ENCODE measurements at regions not wholly inside any gene's neighbourhood (a gene's known extent, or its start where the extent isn't known, plus 50 kb on each side); places are given as distances from the start of the nearest gene placed in this dataset.

DNA sequence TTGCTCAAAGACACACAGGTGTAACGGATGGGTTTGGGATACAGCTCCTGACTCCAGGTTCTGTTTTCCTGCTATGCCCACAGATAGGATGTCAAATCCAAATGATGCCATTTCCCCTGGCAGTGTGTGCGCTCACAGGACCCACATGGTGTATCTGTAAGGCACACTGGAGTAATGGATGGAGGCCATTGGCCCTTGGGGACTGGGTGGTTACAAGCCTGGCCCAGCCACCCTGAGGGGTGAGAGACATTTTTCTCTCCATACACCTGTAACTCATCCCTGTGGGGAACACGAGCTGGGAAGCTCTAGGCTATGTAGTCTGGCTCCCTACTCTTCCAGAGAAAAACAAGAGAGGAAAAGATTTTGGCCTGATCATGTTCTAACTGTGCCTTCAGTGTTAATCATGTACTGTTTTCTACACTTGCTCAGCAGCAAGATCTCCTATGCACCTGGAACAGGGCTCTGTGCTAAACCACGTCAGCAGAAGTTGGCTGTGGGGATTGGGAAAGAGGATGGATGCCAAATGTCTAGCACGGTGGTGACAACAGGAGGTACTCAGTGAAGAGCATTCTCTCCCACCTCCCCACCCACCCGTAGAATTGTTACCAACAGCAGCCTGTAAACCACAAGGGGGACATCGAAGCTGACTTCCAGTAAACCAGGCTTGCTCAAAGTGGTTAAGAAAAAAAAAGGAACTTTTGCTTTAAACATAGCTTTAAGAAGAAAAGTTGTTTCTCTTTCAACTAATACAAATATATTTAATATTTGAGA is 237.0 kb downstream of the LACC1 start:
- TF ChIP-seq, protein P1, sequence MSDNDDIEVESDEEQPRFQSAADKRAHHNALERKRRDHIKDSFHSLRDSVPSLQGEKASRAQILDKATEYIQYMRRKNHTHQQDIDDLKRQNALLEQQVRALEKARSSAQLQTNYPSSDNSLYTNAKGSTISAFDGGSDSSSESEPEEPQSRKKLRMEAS (IDR thresholded peaks at IDR 0.05): no peak
- no peak for TF ChIP-seq NFIC (IDR thresholded peaks at IDR 0.05)
- TF ChIP-seq TAF1 (IDR thresholded peaks at IDR 0.05; ENCODE audit: low read depth): no peak
- no peak for TF ChIP-seq ZBTB7A (IDR thresholded peaks at IDR 0.05; ENCODE audit: low read depth)
- TF ChIP-seq, protein P2, sequence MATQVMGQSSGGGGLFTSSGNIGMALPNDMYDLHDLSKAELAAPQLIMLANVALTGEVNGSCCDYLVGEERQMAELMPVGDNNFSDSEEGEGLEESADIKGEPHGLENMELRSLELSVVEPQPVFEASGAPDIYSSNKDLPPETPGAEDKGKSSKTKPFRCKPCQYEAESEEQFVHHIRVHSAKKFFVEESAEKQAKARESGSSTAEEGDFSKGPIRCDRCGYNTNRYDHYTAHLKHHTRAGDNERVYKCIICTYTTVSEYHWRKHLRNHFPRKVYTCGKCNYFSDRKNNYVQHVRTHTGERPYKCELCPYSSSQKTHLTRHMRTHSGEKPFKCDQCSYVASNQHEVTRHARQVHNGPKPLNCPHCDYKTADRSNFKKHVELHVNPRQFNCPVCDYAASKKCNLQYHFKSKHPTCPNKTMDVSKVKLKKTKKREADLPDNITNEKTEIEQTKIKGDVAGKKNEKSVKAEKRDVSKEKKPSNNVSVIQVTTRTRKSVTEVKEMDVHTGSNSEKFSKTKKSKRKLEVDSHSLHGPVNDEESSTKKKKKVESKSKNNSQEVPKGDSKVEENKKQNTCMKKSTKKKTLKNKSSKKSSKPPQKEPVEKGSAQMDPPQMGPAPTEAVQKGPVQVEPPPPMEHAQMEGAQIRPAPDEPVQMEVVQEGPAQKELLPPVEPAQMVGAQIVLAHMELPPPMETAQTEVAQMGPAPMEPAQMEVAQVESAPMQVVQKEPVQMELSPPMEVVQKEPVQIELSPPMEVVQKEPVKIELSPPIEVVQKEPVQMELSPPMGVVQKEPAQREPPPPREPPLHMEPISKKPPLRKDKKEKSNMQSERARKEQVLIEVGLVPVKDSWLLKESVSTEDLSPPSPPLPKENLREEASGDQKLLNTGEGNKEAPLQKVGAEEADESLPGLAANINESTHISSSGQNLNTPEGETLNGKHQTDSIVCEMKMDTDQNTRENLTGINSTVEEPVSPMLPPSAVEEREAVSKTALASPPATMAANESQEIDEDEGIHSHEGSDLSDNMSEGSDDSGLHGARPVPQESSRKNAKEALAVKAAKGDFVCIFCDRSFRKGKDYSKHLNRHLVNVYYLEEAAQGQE (IDR thresholded peaks at IDR 0.05; ENCODE audit: low read depth): no peak
- no peak for TF ChIP-seq YY1 (IDR thresholded peaks at IDR 0.05; ENCODE audit: low read depth)
- no peak for TF ChIP-seq TEAD4 (IDR thresholded peaks at IDR 0.05)
- TF ChIP-seq EP300 (IDR thresholded peaks at IDR 0.05; ENCODE audit: borderline replicate concordance): no peak
- TF ChIP-seq RAD21 (IDR thresholded peaks at IDR 0.05; ENCODE audit: low read depth): no peak
- TF ChIP-seq FOXM1 (IDR thresholded peaks at IDR 0.05; ENCODE audit: borderline replicate concordance, low read depth): no peak
- TF ChIP-seq CEBPB (IDR thresholded peaks at IDR 0.05): no peak
- no peak for TF ChIP-seq TCF12 (IDR thresholded peaks at IDR 0.05; ENCODE audit: low read depth)

DNA sequence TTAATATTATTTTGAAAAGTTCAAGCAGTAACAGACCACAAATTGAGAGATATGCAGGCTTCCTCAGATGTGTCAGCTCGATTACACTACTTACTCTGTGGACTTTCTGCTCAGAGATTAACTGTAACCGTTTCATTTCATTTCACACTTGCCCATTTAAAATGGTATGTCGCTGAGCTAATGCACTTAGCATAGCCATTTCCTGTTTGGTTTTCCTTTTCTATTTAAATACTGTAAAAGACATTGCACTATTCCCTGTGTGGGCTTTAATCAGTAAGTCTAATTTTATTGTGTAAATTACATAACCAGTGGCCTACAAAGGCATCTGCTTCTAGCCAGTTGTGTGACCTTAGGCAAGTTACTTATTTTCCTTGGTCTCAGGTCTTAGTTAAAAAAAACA is 237.6 kb downstream of the LACC1 start:
- TF ChIP-seq TAF1 (IDR thresholded peaks at IDR 0.05; ENCODE audit: low read depth): no peak
- TF ChIP-seq, protein P3, sequence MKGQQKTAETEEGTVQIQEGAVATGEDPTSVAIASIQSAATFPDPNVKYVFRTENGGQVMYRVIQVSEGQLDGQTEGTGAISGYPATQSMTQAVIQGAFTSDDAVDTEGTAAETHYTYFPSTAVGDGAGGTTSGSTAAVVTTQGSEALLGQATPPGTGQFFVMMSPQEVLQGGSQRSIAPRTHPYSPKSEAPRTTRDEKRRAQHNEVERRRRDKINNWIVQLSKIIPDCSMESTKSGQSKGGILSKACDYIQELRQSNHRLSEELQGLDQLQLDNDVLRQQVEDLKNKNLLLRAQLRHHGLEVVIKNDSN (IDR thresholded peaks at IDR 0.05): no peak
- TF ChIP-seq, protein P2 (IDR thresholded peaks at IDR 0.05; ENCODE audit: low read depth): no peak
- TF ChIP-seq TCF12 (IDR thresholded peaks at IDR 0.05; ENCODE audit: low read depth): no peak
- TF ChIP-seq NFIC (IDR thresholded peaks at IDR 0.05): no peak
- no peak for TF ChIP-seq FOXM1 (IDR thresholded peaks at IDR 0.05; ENCODE audit: borderline replicate concordance, low read depth)
- no peak for TF ChIP-seq ZBTB7A (IDR thresholded peaks at IDR 0.05; ENCODE audit: low read depth)
- no peak for TF ChIP-seq EGR1 (IDR thresholded peaks at IDR 0.05)

DNA sequence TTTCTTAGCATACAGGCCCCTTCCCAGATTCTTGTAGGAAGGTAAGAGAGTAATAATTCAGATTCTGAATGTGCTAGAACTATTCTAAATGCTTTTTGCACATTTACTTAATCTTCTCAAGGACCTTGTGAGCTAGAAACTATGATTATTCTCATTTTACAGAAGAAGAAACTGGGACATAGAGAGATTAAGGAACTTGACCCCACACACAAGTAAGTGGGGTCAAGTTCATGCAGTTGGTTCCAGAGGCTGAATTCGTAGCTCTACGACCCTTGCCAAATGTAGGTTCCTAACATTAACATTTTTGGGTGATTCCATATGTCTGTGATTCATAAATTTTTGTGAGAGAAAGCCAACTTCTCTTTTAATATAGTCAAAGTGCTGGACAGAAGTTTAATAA is 238.1 kb downstream of the LACC1 start:
- TF ChIP-seq TEAD4 (IDR thresholded peaks at IDR 0.05) (no peak), FOXM1 (IDR thresholded peaks at IDR 0.05; ENCODE audit: borderline replicate concordance, low read depth) (no peak), CREB1 (IDR thresholded peaks at IDR 0.05; ENCODE audit: low read depth) (no peak), NFIC (IDR thresholded peaks at IDR 0.05) (no peak), RAD21 (IDR thresholded peaks at IDR 0.05; ENCODE audit: low read depth) (no peak), TAF1 (IDR thresholded peaks at IDR 0.05; ENCODE audit: low read depth) (no peak), CEBPB (IDR thresholded peaks at IDR 0.05) (no peak), YY1 (IDR thresholded peaks at IDR 0.05; ENCODE audit: low read depth) (no peak), ZBTB7A (IDR thresholded peaks at IDR 0.05; ENCODE audit: low read depth) (no peak), TCF12 (IDR thresholded peaks at IDR 0.05; ENCODE audit: low read depth) (no peak), EP300 (IDR thresholded peaks at IDR 0.05; ENCODE audit: borderline replicate concordance) (no peak), EGR1 (IDR thresholded peaks at IDR 0.05) (no peak)
- TF ChIP-seq, protein P1 (IDR thresholded peaks at IDR 0.05): no peak
- TF ChIP-seq, protein P2 (IDR thresholded peaks at IDR 0.05; ENCODE audit: low read depth): no peak
- TF ChIP-seq, protein P3 (IDR thresholded peaks at IDR 0.05): no peak

DNA sequence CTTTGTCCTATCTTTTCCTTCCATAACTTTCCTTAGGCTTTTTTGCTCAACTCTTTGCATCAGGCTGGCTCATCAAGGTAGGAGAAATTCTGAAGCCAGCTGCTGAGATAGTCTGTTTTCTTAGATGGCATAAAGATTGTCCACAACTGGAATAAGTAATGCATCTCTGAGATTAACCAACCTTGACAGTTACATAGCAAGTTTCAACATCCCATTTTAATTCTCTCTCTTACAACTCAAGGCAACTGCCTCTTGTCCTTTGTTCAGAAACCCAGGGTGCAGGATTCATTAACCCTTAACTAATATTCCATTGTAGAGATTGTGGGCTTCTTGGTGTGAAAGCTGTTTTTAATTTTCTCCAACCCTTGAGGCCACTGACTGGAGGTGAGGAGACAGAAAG is 239.2 kb downstream of the LACC1 start:
- no peak for TF ChIP-seq CREB1 (IDR thresholded peaks at IDR 0.05; ENCODE audit: low read depth)
- TF ChIP-seq, protein P2 (IDR thresholded peaks at IDR 0.05; ENCODE audit: low read depth): no peak
- no peak for TF ChIP-seq NFIC (IDR thresholded peaks at IDR 0.05)
- no peak for TF ChIP-seq ZBTB7A (IDR thresholded peaks at IDR 0.05; ENCODE audit: low read depth)
- TF ChIP-seq EGR1 (IDR thresholded peaks at IDR 0.05): no peak
- no peak for TF ChIP-seq TCF12 (IDR thresholded peaks at IDR 0.05; ENCODE audit: low read depth)
- TF ChIP-seq, protein P1 (IDR thresholded peaks at IDR 0.05): no peak
- no peak for TF ChIP-seq EP300 (IDR thresholded peaks at IDR 0.05; ENCODE audit: borderline replicate concordance)
- TF ChIP-seq, protein P3 (IDR thresholded peaks at IDR 0.05): no peak
- TF ChIP-seq TEAD4 (IDR thresholded peaks at IDR 0.05): no peak
- no peak for TF ChIP-seq FOXM1 (IDR thresholded peaks at IDR 0.05; ENCODE audit: borderline replicate concordance, low read depth)
- TF ChIP-seq YY1 (IDR thresholded peaks at IDR 0.05; ENCODE audit: low read depth): no peak
- no peak for TF ChIP-seq RAD21 (IDR thresholded peaks at IDR 0.05; ENCODE audit: low read depth)
- TF ChIP-seq TAF1 (IDR thresholded peaks at IDR 0.05; ENCODE audit: low read depth): no peak
- no peak for TF ChIP-seq CEBPB (IDR thresholded peaks at IDR 0.05)
